PFSK-1 (cell line): ENCODE measurements at regions not wholly inside any gene's neighbourhood (a gene's known extent, or its start where the extent isn't known, plus 50 kb on each side); places are given as distances from the start of the nearest gene placed in this dataset.

Experiments
- FOXP2 ChIP-seq: optimal IDR thresholded peaks from 2 replicates; pipeline ENCODE3; 2011; ENCODE audit warnings: borderline replicate concordance, control low read depth, inconsistent platforms; ENCODE audit not compliant: insufficient read depth; ENCODE audit errors: extremely low read length, extremely low read depth
- POLR2AphosphoS5 ChIP-seq: IDR thresholded peaks from 2 replicates; pipeline ENCODE4 v1.6.1; 2012; ENCODE audit warnings: low read depth, mild to moderate bottlenecking, control low read depth, low read length, moderate library complexity
- SIN3A ChIP-seq: IDR thresholded peaks from 2 replicates; pipeline ENCODE4 v1.6.1; 2012; ENCODE audit warnings: mild to moderate bottlenecking, low read length, moderate library complexity, borderline replicate concordance; ENCODE audit not compliant: insufficient read depth
- TAF1 ChIP-seq: IDR thresholded peaks from 2 replicates; pipeline ENCODE4 v1.6.1; 2012; ENCODE audit warnings: low read length, control low read depth, borderline replicate concordance; ENCODE audit not compliant: insufficient read depth
- TF ChIP-seq, protein P1 (sequence below), 2 experiments: IDR thresholded peaks; 2 replicates each; pipeline versions ENCODE4 v1.6.1 to v1.8.0; 2011 to 2012; ENCODE audit warnings: low read depth in 2 of 2, low read length in 2 of 2, control low read depth in 1 of 2, inconsistent platforms in 1 of 2, mild to moderate bottlenecking in 1 of 2, moderate library complexity in 1 of 2; ENCODE audit not compliant: insufficient read depth in 1 of 2

DNA sequence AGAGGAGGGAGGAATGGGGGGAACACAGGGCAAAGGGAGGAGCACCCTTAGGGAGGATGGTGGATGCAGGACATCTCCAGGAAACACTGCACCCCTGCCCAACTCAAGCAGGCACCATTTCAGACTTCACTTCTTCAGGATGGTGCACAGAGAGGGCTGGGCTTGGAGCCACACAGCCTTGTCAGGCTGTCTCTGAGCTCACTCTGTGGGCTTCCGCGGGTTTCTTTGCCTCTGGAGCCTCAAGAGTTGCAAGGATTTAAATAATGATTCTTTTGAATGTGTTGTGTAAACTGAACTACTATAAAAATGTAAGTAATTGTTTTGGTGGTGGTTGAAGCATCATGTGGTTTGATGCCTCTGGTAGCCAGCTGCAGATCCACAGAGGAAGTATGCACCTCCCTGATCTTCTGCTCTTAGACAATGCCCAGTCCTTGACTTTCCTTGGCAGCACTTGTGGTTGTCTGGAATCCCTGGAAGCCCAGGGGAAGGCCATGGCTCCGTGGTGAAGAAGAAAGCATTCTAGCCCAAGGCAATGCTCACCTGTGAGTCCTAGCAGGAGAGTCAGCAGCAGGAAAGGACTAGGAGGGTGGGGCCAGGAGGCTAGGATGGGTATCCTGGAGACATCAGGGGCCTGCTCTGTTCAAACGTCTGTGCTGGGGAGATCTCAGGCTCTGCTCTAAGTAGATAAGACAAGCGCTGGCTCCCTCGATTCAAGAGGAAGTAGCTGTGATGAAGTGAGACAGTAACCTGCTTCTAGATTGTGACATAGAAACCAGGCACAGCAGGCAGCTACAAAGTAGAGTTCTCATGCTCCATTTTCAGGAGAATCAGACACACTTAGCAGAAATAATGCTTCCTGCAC is 50.2 kb upstream of the SIRPG start:
- TF ChIP-seq FOXP2 (no peak), TAF1 (no peak), SIN3A (no peak), POLR2AphosphoS5 (no peak)
- TF ChIP-seq, protein P1, sequence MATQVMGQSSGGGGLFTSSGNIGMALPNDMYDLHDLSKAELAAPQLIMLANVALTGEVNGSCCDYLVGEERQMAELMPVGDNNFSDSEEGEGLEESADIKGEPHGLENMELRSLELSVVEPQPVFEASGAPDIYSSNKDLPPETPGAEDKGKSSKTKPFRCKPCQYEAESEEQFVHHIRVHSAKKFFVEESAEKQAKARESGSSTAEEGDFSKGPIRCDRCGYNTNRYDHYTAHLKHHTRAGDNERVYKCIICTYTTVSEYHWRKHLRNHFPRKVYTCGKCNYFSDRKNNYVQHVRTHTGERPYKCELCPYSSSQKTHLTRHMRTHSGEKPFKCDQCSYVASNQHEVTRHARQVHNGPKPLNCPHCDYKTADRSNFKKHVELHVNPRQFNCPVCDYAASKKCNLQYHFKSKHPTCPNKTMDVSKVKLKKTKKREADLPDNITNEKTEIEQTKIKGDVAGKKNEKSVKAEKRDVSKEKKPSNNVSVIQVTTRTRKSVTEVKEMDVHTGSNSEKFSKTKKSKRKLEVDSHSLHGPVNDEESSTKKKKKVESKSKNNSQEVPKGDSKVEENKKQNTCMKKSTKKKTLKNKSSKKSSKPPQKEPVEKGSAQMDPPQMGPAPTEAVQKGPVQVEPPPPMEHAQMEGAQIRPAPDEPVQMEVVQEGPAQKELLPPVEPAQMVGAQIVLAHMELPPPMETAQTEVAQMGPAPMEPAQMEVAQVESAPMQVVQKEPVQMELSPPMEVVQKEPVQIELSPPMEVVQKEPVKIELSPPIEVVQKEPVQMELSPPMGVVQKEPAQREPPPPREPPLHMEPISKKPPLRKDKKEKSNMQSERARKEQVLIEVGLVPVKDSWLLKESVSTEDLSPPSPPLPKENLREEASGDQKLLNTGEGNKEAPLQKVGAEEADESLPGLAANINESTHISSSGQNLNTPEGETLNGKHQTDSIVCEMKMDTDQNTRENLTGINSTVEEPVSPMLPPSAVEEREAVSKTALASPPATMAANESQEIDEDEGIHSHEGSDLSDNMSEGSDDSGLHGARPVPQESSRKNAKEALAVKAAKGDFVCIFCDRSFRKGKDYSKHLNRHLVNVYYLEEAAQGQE (IDR thresholded peaks at IDR 0.05; ENCODE audit: insufficient read depth in 1 of 2, low read depth in 2 of 2, low read length in 2 of 2) = no peak
